HG02840 (cell line): ENCODE measurements at regions not wholly inside any gene's neighbourhood (a gene's known extent, or its start where the extent isn't known, plus 50 kb on each side); places are given as distances from the start of the nearest gene placed in this dataset.

Experiments used
- ATAC-seq: cut with Tn5 transposase; IDR thresholded peaks from one replicate; pipeline ENCODE4 v1.9.1; 2021; ENCODE audit warnings: mild to moderate bottlenecking, moderate library complexity, moderate number of reproducible peaks; ENCODE audit not compliant: unreplicated experiment, low FRiP score

- ATAC-seq = no peak
Observed at GRCh38 chr16:73161977-73162376, 114.0 kb upstream of the ZFHX3 start.

GRCh38 chr16:73159296-73159695 lies 111.4 kb upstream of the ZFHX3 start:
- no peak for ATAC-seq

GRCh38 chr16:73157861-73158260 lies 109.9 kb upstream of the ZFHX3 start:
- ATAC-seq = no peak

- no peak for ATAC-seq
Observed at GRCh38 chr16:73154063-73154870, 106.3 kb upstream of the ZFHX3 start.

- ATAC-seq = no peak
Observed at GRCh38 chr16:73152386-73153125, 104.6 kb upstream of the ZFHX3 start.

- no peak for ATAC-seq
Observed at GRCh38 chr16:73151941-73152340, 104.0 kb upstream of the ZFHX3 start.

GRCh38 chr16:73151225-73151624 lies 103.3 kb upstream of the ZFHX3 start:
- no peak for ATAC-seq

- ATAC-seq = no peak
Observed at GRCh38 chr16:73150786-73151185, 102.9 kb upstream of the ZFHX3 start.

GRCh38 chr16:73149334-73149733 lies 101.4 kb upstream of the ZFHX3 start:
- ATAC-seq = no peak

- ATAC-seq = no peak
Observed at GRCh38 chr16:73147958-73148357, 100.0 kb upstream of the ZFHX3 start.

GRCh38 chr16:73145166-73145880 lies 97.4 kb upstream of the ZFHX3 start:
- no peak for ATAC-seq

- no peak for ATAC-seq
Observed at GRCh38 chr16:73143576-73144422, 95.9 kb upstream of the ZFHX3 start.

- ATAC-seq = no peak
Observed at GRCh38 chr16:73143002-73143401, 95.1 kb upstream of the ZFHX3 start.

- no peak for ATAC-seq
Observed at GRCh38 chr16:73142053-73142854, 94.3 kb upstream of the ZFHX3 start.

GRCh38 chr16:73140929-73141328 lies 93.0 kb upstream of the ZFHX3 start:
- ATAC-seq = no peak

GRCh38 chr16:73131156-73131862 lies 83.4 kb upstream of the ZFHX3 start:
- no peak for ATAC-seq

- ATAC-seq = no peak
Observed at GRCh38 chr16:73129455-73129854, 81.5 kb upstream of the ZFHX3 start.

GRCh38 chr16:73126525-73126853 lies 78.6 kb upstream of the ZFHX3 start:
- ATAC-seq = no peak
